Body of pancreas (tissue), 4 donors: ENCODE measurements at regions not wholly inside any gene's neighbourhood (a gene's known extent, or its start where the extent isn't known, plus 50 kb on each side); places are given as distances from the start of the nearest gene placed in this dataset.

ENCODE experiments used
- ATAC-seq: fragments of 150-250 bp; one replicate; pipeline ENCODE4 v1.9.1; 2016
- DNase-seq, 4 donors: peaks; one replicate each; pipeline ENCODE4 v3.0.0-alpha.2; 2019
- H3K27ac ChIP-seq, 4 donors: fragments of 200-600 bp; sonication (generic); 1 replicate in 3 of 4; 2 replicates in 1 of 4; pipeline versions ENCODE4 v1.5.1 to v1.6.1; 2016 to 2019; ENCODE audit warnings: mild to moderate bottlenecking in 1 of 4, mixed read lengths in 1 of 4, moderate library complexity in 1 of 4
- H3K27me3 ChIP-seq, 2 donors: fragments of 200-600 bp; sonication (generic); one replicate each; pipeline ENCODE4 v1.6.0; 2016; ENCODE audit warnings: mild to moderate bottlenecking in 1 of 2
- H3K36me3 ChIP-seq, 2 donors: fragments of 200-600 bp; sonication (generic); replicated peaks in 1 of 2; 2 replicates each; pipeline ENCODE4 v1.5.1; 2016; ENCODE audit warnings: low read depth in 2 of 2; ENCODE audit not compliant: insufficient read depth in 1 of 2
- H3K4me1 ChIP-seq: fragments of 200-600 bp; sonication (generic); one replicate; pipeline ENCODE4 v1.6.0; 2016
- H3K4me3 ChIP-seq, 2 donors: fragments of 200-600 bp; sonication (generic); 1 replicate in 1 of 2; 2 replicates in 1 of 2; pipeline ENCODE4 v1.5.1; 2016 to 2019
- H3K9me3 ChIP-seq, 3 donors: fragments of 200-600 bp; sonication (generic); 1 replicate in 2 of 3; 2 replicates in 1 of 3; pipeline ENCODE4 v1.5.1; 2016
- CTCF ChIP-seq, 7 experiments: fragments of 450-650 bp in 4 of 7; fragments of 200-600 bp in 3 of 7; sonication (generic) in 3 of 7; IDR thresholded peaks; one replicate each; pipeline ENCODE4 v1.5.1; 2016 to 2019; ENCODE audit warnings: antibody characterized with exemption in 7 of 7
- POLR2A ChIP-seq, 3 donors: fragments of 450-650 bp; IDR thresholded peaks; one replicate each; pipeline ENCODE4 v1.6.1; 2016; ENCODE audit warnings: antibody characterized with exemption in 3 of 3, mild to moderate bottlenecking in 2 of 3
- WGBS, 2 donors: methylation state at CpG; one replicate each; pipeline ENCODE4 v1.1.5; 2017; 5-methylcytosine and 5-hydroxymethylcytosine counted together
- intact Hi-C: fragments of 100-400 bp; cut with DNase I; formaldehyde crosslinking; loops from one replicate; pipeline ENCODE4 v1.15.1; 2023

- no peaks in the 10 kb centered on the region for H3K9me3 ChIP-seq
- TF ChIP-seq POLR2A (IDR thresholded peaks at IDR 0.05) = no peak
- TF ChIP-seq CTCF (IDR thresholded peaks at IDR 0.05) = no peak
- H3K27ac ChIP-seq = no peak overlapping the region
- H3K36me3 ChIP-seq = no peaks in the 10 kb centered on the region
- H3K4me3 ChIP-seq = no peak overlapping the region
- DNase-seq (no peak), ATAC-seq (no peak)
- H3K4me1 ChIP-seq = peaks cover 3% of the 10 kb centered on the region
- intact Hi-C loops = no loop called here
- WGBS, 2 donors = 87 to 96% methylated on average over 2 of the region's 2 CpGs
- no peaks in the 10 kb centered on the region for H3K27me3 ChIP-seq
These were observed 84.1 kb upstream of the PIK3CG start for GRCh38 chr7:106781007-106781406.

- Histone ChIP-seq H3K4me1 (peaks cover 3% of the 10 kb centered on the region), H3K4me3 (no peak overlapping the region), H3K9me3 (no peaks in the 10 kb centered on the region), H3K36me3 (no peaks in the 10 kb centered on the region), H3K27ac (no peak overlapping the region), H3K27me3 (no peaks in the 10 kb centered on the region)
- intact Hi-C loops = no loop called here
- ATAC-seq (no peak), DNase-seq (no peak)
- WGBS, 2 donors = 36 to 61% methylated on average over 1 of the region's 1 CpG
- no peak for TF ChIP-seq CTCF (IDR thresholded peaks at IDR 0.05)
- TF ChIP-seq POLR2A (IDR thresholded peaks at IDR 0.05) = no peak
These were observed 83.1 kb upstream of the PIK3CG start for GRCh38 chr7:106781828-106782544.

GRCh38 chr7:106783286-106783685 lies 81.8 kb upstream of the PIK3CG start:
- no peak overlapping the region for H3K4me3 ChIP-seq
- no peak overlapping the region for H3K27ac ChIP-seq
- no peaks in the 10 kb centered on the region for H3K9me3 ChIP-seq
- ATAC-seq (no peak), DNase-seq (no peak)
- intact Hi-C loops = no loop called here
- TF ChIP-seq CTCF (IDR thresholded peaks at IDR 0.05) = no peak
- TF ChIP-seq POLR2A (IDR thresholded peaks at IDR 0.05) = no peak
- peaks cover 3% of the 10 kb centered on the region for H3K4me1 ChIP-seq
- no peaks in the 10 kb centered on the region for H3K36me3 ChIP-seq
- no peaks in the 10 kb centered on the region for H3K27me3 ChIP-seq
- WGBS, 2 donors = 49 to 54% methylated on average over 1 of the region's 1 CpG

- Histone ChIP-seq H3K27me3 (no peaks in the 10 kb centered on the region), H3K4me3 (no peak overlapping the region), H3K4me1 (no peaks in the 10 kb centered on the region), H3K36me3 (no peaks in the 10 kb centered on the region), H3K27ac (no peak overlapping the region), H3K9me3 (no peaks in the 10 kb centered on the region)
- intact Hi-C loops = no loop called here
- no peak for TF ChIP-seq CTCF (IDR thresholded peaks at IDR 0.05)
- TF ChIP-seq POLR2A (IDR thresholded peaks at IDR 0.05) = no peak
- no peak for ATAC-seq
- WGBS, 2 donors = 96 to 97% methylated on average over 1 of the region's 1 CpG
- no peak for DNase-seq
These were observed 76.4 kb upstream of the PIK3CG start for GRCh38 chr7:106788637-106789036.

GRCh38 chr7:106791526-106791925 lies 73.6 kb upstream of the PIK3CG start:
- intact Hi-C loops = loop anchor here (5.0 kb wide), 1 partner anchor 356 kb away; no protein-coding TSS in a partner anchor
- H3K4me3 ChIP-seq = no peak overlapping the region

More at GRCh38 chr7:106791526-106791925, 73.6 kb upstream of the PIK3CG start:
- no peaks in the 10 kb centered on the region for H3K27me3 ChIP-seq
- H3K4me1 ChIP-seq = no peaks in the 10 kb centered on the region
- no peak overlapping the region for H3K27ac ChIP-seq
- 45 to 50% methylated on average over 4 of the region's 4 CpGs for WGBS, 2 donors
- no peaks in the 10 kb centered on the region for H3K9me3 ChIP-seq
- no peaks in the 10 kb centered on the region for H3K36me3 ChIP-seq
- DNase-seq = no peak
- no peak for ATAC-seq
- no peak for TF ChIP-seq POLR2A (IDR thresholded peaks at IDR 0.05)
- TF ChIP-seq CTCF (IDR thresholded peaks at IDR 0.05) = no peak
